Right ventricle myocardium inferior (tissue), 1 donor: ENCODE measurements at regions not wholly inside any gene's neighbourhood (a gene's known extent, or its start where the extent isn't known, plus 50 kb on each side); places are given as distances from the start of the nearest gene placed in this dataset.

Source experiments
- ATAC-seq: fragments of 200-7000 bp; cut with Tn5 transposase; one replicate; pipeline ENCODE4 v1.9.1; 2020; ENCODE audit warnings: mild to moderate bottlenecking, moderate library complexity
- DNase-seq: peaks from one replicate; pipeline ENCODE4 v3.0.0; 2021; ENCODE audit errors: missing footprints
- intact Hi-C: fragments of 100-400 bp; cut with DNase I; formaldehyde crosslinking; loops from one replicate; pipeline ENCODE4 v1.11.0; 2022
- donor health status: DM: no; HTN: yes; CAD: no; lungs with severe emphysema.

- DNase-seq (no peak), ATAC-seq (no peak)
- intact Hi-C loops = no loop called here
These were observed 422.4 kb downstream of the DIPK2A start for GRCh38 chr3:144394032-144394431.

- no peak for ATAC-seq
- no peak for DNase-seq
- intact Hi-C loops = no loop called here
These were observed 430.8 kb downstream of the DIPK2A start for GRCh38 chr3:144402430-144402829.

- DNase-seq (no peak), ATAC-seq (no peak)
- intact Hi-C loops = no loop called here
These were observed 431.4 kb downstream of the DIPK2A start for GRCh38 chr3:144403040-144403457.

GRCh38 chr3:144407335-144407734, 435.7 kb downstream of the DIPK2A start:
- DNase-seq (no peak), ATAC-seq (no peak)
- intact Hi-C loops = no loop called here

- intact Hi-C loops = no loop called here
- DNase-seq (no peak), ATAC-seq (no peak)
These were observed 437.7 kb downstream of the DIPK2A start for GRCh38 chr3:144409319-144409718.

- no peak for DNase-seq
- ATAC-seq = no peak
- intact Hi-C loops = no loop called here
These were observed 441.4 kb downstream of the DIPK2A start for GRCh38 chr3:144413068-144413467.

GRCh38 chr3:144415492-144415891, 443.9 kb downstream of the DIPK2A start:
- ATAC-seq = no peak
- intact Hi-C loops = no loop called here
- no peak for DNase-seq

- DNase-seq (no peak), ATAC-seq (no peak)
- intact Hi-C loops = no loop called here
These were observed 453.0 kb downstream of the DIPK2A start for GRCh38 chr3:144424606-144425005.

- intact Hi-C loops = no loop called here
- no peak for DNase-seq
- ATAC-seq = no peak
These were observed 454.7 kb downstream of the DIPK2A start for GRCh38 chr3:144426366-144426765.

GRCh38 chr3:144426967-144427366, 455.3 kb downstream of the DIPK2A start:
- intact Hi-C loops = no loop called here
- no peak for DNase-seq
- no peak for ATAC-seq

- no peak for DNase-seq
- intact Hi-C loops = no loop called here
- no peak for ATAC-seq
These were observed 458.1 kb downstream of the DIPK2A start for GRCh38 chr3:144429719-144430121.

GRCh38 chr3:144431134-144431533, 459.5 kb downstream of the DIPK2A start:
- ATAC-seq (no peak), DNase-seq (no peak)
- intact Hi-C loops = no loop called here

GRCh38 chr3:144433006-144433405, 461.4 kb downstream of the DIPK2A start:
- ATAC-seq = no peak

GRCh38 chr3:144437989-144438388, 466.4 kb downstream of the DIPK2A start:
- DNase-seq = no peak

More at GRCh38 chr3:144433006-144433405, 461.4 kb downstream of the DIPK2A start:
- intact Hi-C loops = no loop called here
- no peak for DNase-seq

GRCh38 chr3:144444061-144444460, 472.4 kb downstream of the DIPK2A start:
- DNase-seq (no peak), ATAC-seq (no peak)
- intact Hi-C loops = no loop called here

More at GRCh38 chr3:144437989-144438388, 466.4 kb downstream of the DIPK2A start:
- ATAC-seq = no peak
- intact Hi-C loops = no loop called here

- DNase-seq (no peak), ATAC-seq (no peak)
- intact Hi-C loops = no loop called here
These were observed 472.9 kb downstream of the DIPK2A start for GRCh38 chr3:144444546-144444945.

- ATAC-seq (no peak), DNase-seq (no peak)
- intact Hi-C loops = no loop called here
These were observed 484.3 kb downstream of the DIPK2A start for GRCh38 chr3:144455841-144456440.

GRCh38 chr3:144457758-144458157, 486.1 kb downstream of the DIPK2A start:
- intact Hi-C loops = no loop called here
- ATAC-seq (no peak), DNase-seq (no peak)

- intact Hi-C loops = no loop called here
- DNase-seq (no peak), ATAC-seq (no peak)
These were observed 486.7 kb downstream of the DIPK2A start for GRCh38 chr3:144458283-144458682.

GRCh38 chr3:144462337-144462736, 490.7 kb downstream of the DIPK2A start:
- no peak for ATAC-seq
- intact Hi-C loops = no loop called here
- DNase-seq = no peak

GRCh38 chr3:144463911-144464310, 492.3 kb downstream of the DIPK2A start:
- intact Hi-C loops = no loop called here
- no peak for ATAC-seq
- no peak for DNase-seq
